Hepatocyte (in vitro differentiated cells): ENCODE measurements at regions not wholly inside any gene's neighbourhood (a gene's known extent, or its start where the extent isn't known, plus 50 kb on each side); places are given as distances from the start of the nearest gene placed in this dataset.

Experiments used
- CTCF ChIP-seq: fragments of 200-600 bp; sonication (generic); IDR thresholded peaks from 2 replicates; pipeline ENCODE4 v1.5.1; 2016; ENCODE audit warnings: antibody characterized with exemption, mild to moderate bottlenecking; ENCODE audit not compliant: poor library complexity
- EZH2phosphoT487 ChIP-seq: fragments of 200-600 bp; sonication (generic); IDR thresholded peaks from one replicate; pipeline ENCODE4 v1.6.1; 2018; ENCODE audit warnings: antibody characterized with exemption, mild to moderate bottlenecking, low read depth, moderate library complexity; ENCODE audit not compliant: unreplicated experiment, severe bottlenecking

- TF ChIP-seq CTCF: no peak
- TF ChIP-seq EZH2phosphoT487: no peak
These were observed 291.6 kb upstream of the HDAC4 start for GRCh38 chr2:239692362-239692851.
